ENCODE measurements at regions not wholly inside any gene's neighbourhood (a gene's known extent, or its start where the extent isn't known, plus 50 kb on each side); places are given as distances from the start of the nearest gene placed in this dataset.

DNA sequence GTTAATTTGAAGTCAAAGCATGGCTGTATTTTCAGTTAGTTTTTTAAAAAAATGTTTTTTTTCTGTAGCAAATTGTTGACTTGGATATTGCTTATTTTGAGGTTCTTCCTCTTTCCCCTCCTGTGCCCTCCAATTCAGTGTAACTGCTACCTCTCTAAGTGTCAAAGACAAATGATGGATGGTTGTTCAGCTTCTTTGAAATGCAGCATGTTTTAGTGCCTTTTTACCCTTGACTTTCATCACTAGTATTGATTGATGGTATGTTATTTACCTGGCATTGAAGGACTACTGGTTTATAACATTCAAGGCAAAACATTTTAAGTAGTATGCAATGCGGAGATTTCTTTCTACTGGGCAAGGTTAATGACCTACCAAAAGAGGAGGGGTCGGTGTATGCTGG is 281.0 kb upstream of the FAT1 start:
- no peaks in the 10 kb centered on the region for H4K20me1 ChIP-seq (replicated peaks in 1 of 2; ENCODE audit: control insufficient read depth in 1 of 2, insufficient read depth in 2 of 2, low read length in 2 of 2)
- FAIRE-seq (no peak), DNase-seq (ENCODE audit: low read depth in 1 of 2, low spot score in 2 of 2) (no peak)
- H3K4ac ChIP-seq (replicated peaks; ENCODE audit: insufficient read length, low read depth, low read length): no peak overlapping the region
- H3K14ac ChIP-seq (ENCODE audit: insufficient read length): no peak overlapping the region
- H2BK5ac ChIP-seq (ENCODE audit: low read depth, low read length): no peak overlapping the region
- H3K23ac ChIP-seq (ENCODE audit: insufficient read length): no peak overlapping the region
- H4K91ac ChIP-seq (replicated peaks; ENCODE audit: insufficient read length, low read length): no peak overlapping the region
- H3K9me3 ChIP-seq (ENCODE audit: insufficient read depth in 2 of 2, low read depth in 1 of 2, low read length in 1 of 2): no peaks in the 10 kb centered on the region
- H3K56ac ChIP-seq (replicated peaks; ENCODE audit: insufficient read length, low read depth, low read length): no peak overlapping the region
- no peak overlapping the region for H2BK12ac ChIP-seq (ENCODE audit: low read depth, low read length)
- no peak overlapping the region for H3K4me3 ChIP-seq (ENCODE audit: extremely low read depth in 1 of 4, insufficient read depth in 2 of 4, low read depth in 3 of 4, low read length in 4 of 4)
- H3K79me1 ChIP-seq (ENCODE audit: low read depth, low read length): no peaks in the 10 kb centered on the region
- H3K79me2 ChIP-seq (ENCODE audit: control insufficient read depth in 1 of 2, insufficient read depth in 2 of 2, low read length in 2 of 2): no peaks in the 10 kb centered on the region
- no peaks in the 10 kb centered on the region for H3K27me3 ChIP-seq (replicated peaks in 1 of 4; ENCODE audit: control insufficient read depth in 3 of 4, extremely low read depth in 1 of 4, insufficient read depth in 3 of 4, low read length in 3 of 4)
- ChIA-PET POLR2A (ENCODE audit: partially characterized antibody) (no interaction called here), CTCF (ENCODE audit: partially characterized antibody) (interaction anchor here (1.4 kb wide), 1 partner anchor 13 kb away, joined by 4 read pairs; no protein-coding TSS in a partner anchor)
- no peak overlapping the region for H2BK120ac ChIP-seq (replicated peaks; ENCODE audit: low read depth, low read length)
- H3K9ac ChIP-seq (replicated peaks in 1 of 4; ENCODE audit: extremely low read depth in 1 of 4, low read depth in 3 of 4, low read length in 3 of 4): no peak overlapping the region
- no peak overlapping the region for H4K8ac ChIP-seq (ENCODE audit: extremely low read depth, insufficient read depth, low read length)
- no peak overlapping the region for H2BK15ac ChIP-seq (ENCODE audit: low read length)
- H3K36me3 ChIP-seq (ENCODE audit: control insufficient read depth in 2 of 4, insufficient read depth in 4 of 4, low read length in 3 of 4): no peaks in the 10 kb centered on the region
- H3K27ac ChIP-seq (ENCODE audit: low read depth, low read length): no peak overlapping the region
- no peak overlapping the region for H3K18ac ChIP-seq (ENCODE audit: extremely low read depth, low read length)
- no peak overlapping the region for H2AK5ac ChIP-seq (ENCODE audit: low read depth, low read length)
- H3K4me2 ChIP-seq (ENCODE audit: insufficient read depth in 1 of 2, low read depth in 2 of 2, low read length in 2 of 2): no peak overlapping the region
- H2BK20ac ChIP-seq (ENCODE audit: low read length): no peak overlapping the region
- no peak overlapping the region for H4K5ac ChIP-seq (ENCODE audit: insufficient read length, low read depth, low read length)
- H2AFZ ChIP-seq (ENCODE audit: low read length): no peak overlapping the region
- no peaks in the 10 kb centered on the region for H3K23me2 ChIP-seq (ENCODE audit: low read depth, low read length)
- H3K4me1 ChIP-seq (replicated peaks in 1 of 4; ENCODE audit: control insufficient read depth in 3 of 4, insufficient read depth in 4 of 4, low read length in 3 of 4): no peaks in the 10 kb centered on the region; a peak in 2 of 7 replicates
- 93% methylated on average over 2 of the region's 2 CpGs; no CpG with 5 or more reads in 1 of the 2 experiments for WGBS, 2 experiments (ENCODE audit: extremely low coverage in 1 of 2, insufficient coverage in 1 of 2, insufficient read length in 1 of 2, insufficient replicate concordance in 2 of 2, low coverage in 1 of 2, low lambda C conversion rate in 2 of 2, missing lambda C conversion rate in 1 of 2)
- TF ChIP-seq SRF (IDR thresholded peaks at IDR 0.05; ENCODE audit: low read depth, low read length) (no peak), RAD21 (IDR thresholded peaks at IDR 0.05 in 1 of 2, conservative IDR thresholded peaks at IDR 0.05 in 1 of 2; ENCODE audit: low read depth in 2 of 2, low read length in 2 of 2) (no peak), ZNF274 (IDR thresholded peaks at IDR 0.05; ENCODE audit: borderline replicate concordance, extremely low read depth, low read length) (no peak), CBX8 (IDR thresholded peaks at IDR 0.05; ENCODE audit: borderline replicate concordance, low read depth, low read length) (no peak), TAF1 (IDR thresholded peaks at IDR 0.05; ENCODE audit: low read depth, low read length) (no peak), EZH2 (IDR thresholded peaks at IDR 0.05; ENCODE audit: low read depth, low read length, severe bottlenecking) (no peak), YY1 (IDR thresholded peaks at IDR 0.05; ENCODE audit: low read depth, low read length) (no peak), SUZ12 (IDR thresholded peaks at IDR 0.05; ENCODE audit: low read length) (no peak), SP1 (IDR thresholded peaks at IDR 0.05; ENCODE audit: low read depth, low read length) (no peak)
- TF ChIP-seq, protein P1, sequence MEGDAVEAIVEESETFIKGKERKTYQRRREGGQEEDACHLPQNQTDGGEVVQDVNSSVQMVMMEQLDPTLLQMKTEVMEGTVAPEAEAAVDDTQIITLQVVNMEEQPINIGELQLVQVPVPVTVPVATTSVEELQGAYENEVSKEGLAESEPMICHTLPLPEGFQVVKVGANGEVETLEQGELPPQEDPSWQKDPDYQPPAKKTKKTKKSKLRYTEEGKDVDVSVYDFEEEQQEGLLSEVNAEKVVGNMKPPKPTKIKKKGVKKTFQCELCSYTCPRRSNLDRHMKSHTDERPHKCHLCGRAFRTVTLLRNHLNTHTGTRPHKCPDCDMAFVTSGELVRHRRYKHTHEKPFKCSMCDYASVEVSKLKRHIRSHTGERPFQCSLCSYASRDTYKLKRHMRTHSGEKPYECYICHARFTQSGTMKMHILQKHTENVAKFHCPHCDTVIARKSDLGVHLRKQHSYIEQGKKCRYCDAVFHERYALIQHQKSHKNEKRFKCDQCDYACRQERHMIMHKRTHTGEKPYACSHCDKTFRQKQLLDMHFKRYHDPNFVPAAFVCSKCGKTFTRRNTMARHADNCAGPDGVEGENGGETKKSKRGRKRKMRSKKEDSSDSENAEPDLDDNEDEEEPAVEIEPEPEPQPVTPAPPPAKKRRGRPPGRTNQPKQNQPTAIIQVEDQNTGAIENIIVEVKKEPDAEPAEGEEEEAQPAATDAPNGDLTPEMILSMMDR (IDR thresholded peaks at IDR 0.05; ENCODE audit: control extremely low read depth in 1 of 3, insufficient read depth in 1 of 3, low read depth in 1 of 3, low read length in 3 of 3): no peak
- TF ChIP-seq, protein P2, sequence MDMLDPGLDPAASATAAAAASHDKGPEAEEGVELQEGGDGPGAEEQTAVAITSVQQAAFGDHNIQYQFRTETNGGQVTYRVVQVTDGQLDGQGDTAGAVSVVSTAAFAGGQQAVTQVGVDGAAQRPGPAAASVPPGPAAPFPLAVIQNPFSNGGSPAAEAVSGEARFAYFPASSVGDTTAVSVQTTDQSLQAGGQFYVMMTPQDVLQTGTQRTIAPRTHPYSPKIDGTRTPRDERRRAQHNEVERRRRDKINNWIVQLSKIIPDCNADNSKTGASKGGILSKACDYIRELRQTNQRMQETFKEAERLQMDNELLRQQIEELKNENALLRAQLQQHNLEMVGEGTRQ (IDR thresholded peaks at IDR 0.05; ENCODE audit: low read length): no peak

All from H1 (cell line).